Tibial nerve (tissue), 4 donors: ENCODE measurements at regions not wholly inside any gene's neighbourhood (a gene's known extent, or its start where the extent isn't known, plus 50 kb on each side); places are given as distances from the start of the nearest gene placed in this dataset.

ENCODE experiments used
- DNase-seq, 2 donors: peaks; one replicate each; pipeline ENCODE4 v3.0.0-alpha.2; 2019; ENCODE audit warnings: low spot score in 2 of 2
- H3K27ac ChIP-seq, 4 donors: fragments of 200-600 bp; sonication (generic) in 3 of 4; one replicate each; pipeline ENCODE4 v1.5.1; 2017 to 2019; ENCODE audit warnings: mild to moderate bottlenecking in 1 of 4
- H3K27me3 ChIP-seq, 2 donors: fragments of 200-600 bp; sonication (generic) in 1 of 2; one replicate each; pipeline versions ENCODE4 v1.5.1 to v1.6.0; 2017 to 2019
- H3K36me3 ChIP-seq, 3 donors: fragments of 200-600 bp; sonication (generic); one replicate each; pipeline ENCODE4 v1.5.1; 2018 to 2019
- H3K4me1 ChIP-seq, 4 donors: fragments of 200-600 bp; sonication (generic) in 3 of 4; one replicate each; pipeline ENCODE4 v1.5.1; 2017 to 2019
- H3K4me3 ChIP-seq, 4 donors: fragments of 200-600 bp; sonication (generic) in 3 of 4; one replicate each; pipeline ENCODE4 v1.5.1; 2017 to 2019; ENCODE audit warnings: mild to moderate bottlenecking in 1 of 4, moderate library complexity in 1 of 4
- H3K9me3 ChIP-seq, 4 donors: fragments of 200-600 bp; sonication (generic) in 3 of 4; one replicate each; pipeline ENCODE4 v1.5.1; 2017 to 2019
- EP300 ChIP-seq, 2 donors: sonication (generic); formaldehyde crosslinking; IDR thresholded peaks; one replicate each; pipeline ENCODE4 v1.6.1; 2017; ENCODE audit warnings: antibody characterized with exemption in 2 of 2, mild to moderate bottlenecking in 1 of 2
- POLR2A ChIP-seq, 2 donors: fragments of 450-650 bp; IDR thresholded peaks; one replicate each; pipeline ENCODE4 v1.6.1; 2017; ENCODE audit warnings: antibody characterized with exemption in 2 of 2, mild to moderate bottlenecking in 2 of 2, moderate library complexity in 2 of 2
- WGBS, 2 donors: methylation state at CpG; one replicate each; pipeline ENCODE4 v1.1.5; 2018; 5-methylcytosine and 5-hydroxymethylcytosine counted together
- TF ChIP-seq, protein P1 (sequence below), 5 experiments: fragments of 200-600 bp in 3 of 5; fragments of 450-650 bp in 2 of 5; sonication (generic) in 3 of 5; IDR thresholded peaks; one replicate each; pipeline ENCODE4 v1.5.1; 2016 to 2019; ENCODE audit warnings: antibody characterized with exemption in 5 of 5, mild to moderate bottlenecking in 3 of 5, moderate library complexity in 2 of 5

DNA sequence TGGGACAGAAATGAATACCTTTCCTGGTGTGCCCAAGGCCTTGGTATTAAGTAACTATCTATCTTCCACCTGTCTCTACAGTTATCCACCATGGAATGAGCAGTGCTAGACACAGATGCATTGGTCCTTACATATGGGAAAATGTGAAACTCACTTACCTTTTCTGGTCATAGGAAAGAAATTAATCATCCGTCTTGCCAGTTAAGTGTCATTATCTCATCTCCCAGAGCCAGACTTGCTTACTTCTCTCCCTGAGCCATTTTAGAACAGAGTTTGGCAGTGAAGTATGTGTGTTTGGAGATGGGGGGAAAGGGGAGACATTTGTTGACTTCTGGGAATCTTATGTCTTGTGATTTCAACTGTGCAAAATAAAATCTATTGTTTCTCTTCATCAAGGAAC lies 1211.0 kb upstream of the CDH6 start:
- H3K4me3 ChIP-seq: no peak overlapping the region
- no peaks in the 10 kb centered on the region for H3K36me3 ChIP-seq
- WGBS, 2 donors: 87 to 91% methylated on average over 1 of the region's 1 CpG
- no peaks in the 10 kb centered on the region for H3K4me1 ChIP-seq
- DNase-seq: no peak
- TF ChIP-seq POLR2A (IDR thresholded peaks at IDR 0.05): no peak
- TF ChIP-seq EP300 (IDR thresholded peaks at IDR 0.05): no peak
- TF ChIP-seq, protein P1, sequence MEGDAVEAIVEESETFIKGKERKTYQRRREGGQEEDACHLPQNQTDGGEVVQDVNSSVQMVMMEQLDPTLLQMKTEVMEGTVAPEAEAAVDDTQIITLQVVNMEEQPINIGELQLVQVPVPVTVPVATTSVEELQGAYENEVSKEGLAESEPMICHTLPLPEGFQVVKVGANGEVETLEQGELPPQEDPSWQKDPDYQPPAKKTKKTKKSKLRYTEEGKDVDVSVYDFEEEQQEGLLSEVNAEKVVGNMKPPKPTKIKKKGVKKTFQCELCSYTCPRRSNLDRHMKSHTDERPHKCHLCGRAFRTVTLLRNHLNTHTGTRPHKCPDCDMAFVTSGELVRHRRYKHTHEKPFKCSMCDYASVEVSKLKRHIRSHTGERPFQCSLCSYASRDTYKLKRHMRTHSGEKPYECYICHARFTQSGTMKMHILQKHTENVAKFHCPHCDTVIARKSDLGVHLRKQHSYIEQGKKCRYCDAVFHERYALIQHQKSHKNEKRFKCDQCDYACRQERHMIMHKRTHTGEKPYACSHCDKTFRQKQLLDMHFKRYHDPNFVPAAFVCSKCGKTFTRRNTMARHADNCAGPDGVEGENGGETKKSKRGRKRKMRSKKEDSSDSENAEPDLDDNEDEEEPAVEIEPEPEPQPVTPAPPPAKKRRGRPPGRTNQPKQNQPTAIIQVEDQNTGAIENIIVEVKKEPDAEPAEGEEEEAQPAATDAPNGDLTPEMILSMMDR (IDR thresholded peaks at IDR 0.05): no peak
- H3K27ac ChIP-seq: no peak overlapping the region
- no peaks in the 10 kb centered on the region for H3K9me3 ChIP-seq
- H3K27me3 ChIP-seq: no peaks in the 10 kb centered on the region

DNA sequence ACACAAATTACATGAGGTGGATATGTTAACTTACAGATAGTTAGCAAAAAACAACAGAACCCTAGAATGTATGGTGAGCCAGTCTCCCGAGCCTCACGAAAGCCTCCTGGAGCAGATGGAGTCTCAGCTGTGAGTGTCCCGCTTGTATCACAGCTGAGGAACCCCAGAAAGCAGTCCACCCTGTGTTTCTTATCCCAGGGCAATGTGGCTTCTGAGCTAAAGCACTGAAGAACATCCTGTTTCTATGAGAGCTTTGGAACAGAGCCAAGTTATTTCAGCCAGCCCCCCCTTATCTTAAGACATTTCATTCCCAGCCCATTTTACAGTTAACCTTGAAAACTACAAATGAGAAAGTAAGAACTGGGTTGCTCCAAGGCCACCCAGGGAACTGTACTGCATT lies 1220.9 kb upstream of the CDH6 start:
- WGBS, 2 donors: 72 to 78% methylated on average over 3 of the region's 3 CpGs
- no peaks in the 10 kb centered on the region for H3K9me3 ChIP-seq
- H3K36me3 ChIP-seq: no peaks in the 10 kb centered on the region
- no peak for DNase-seq
- no peak overlapping the region for H3K27ac ChIP-seq
- H3K27me3 ChIP-seq: no peaks in the 10 kb centered on the region
- TF ChIP-seq EP300 (IDR thresholded peaks at IDR 0.05) (no peak), POLR2A (IDR thresholded peaks at IDR 0.05) (no peak)
- TF ChIP-seq, protein P1 (IDR thresholded peaks at IDR 0.05): no peak
- no peak overlapping the region for H3K4me3 ChIP-seq
- no peaks in the 10 kb centered on the region for H3K4me1 ChIP-seq

DNA sequence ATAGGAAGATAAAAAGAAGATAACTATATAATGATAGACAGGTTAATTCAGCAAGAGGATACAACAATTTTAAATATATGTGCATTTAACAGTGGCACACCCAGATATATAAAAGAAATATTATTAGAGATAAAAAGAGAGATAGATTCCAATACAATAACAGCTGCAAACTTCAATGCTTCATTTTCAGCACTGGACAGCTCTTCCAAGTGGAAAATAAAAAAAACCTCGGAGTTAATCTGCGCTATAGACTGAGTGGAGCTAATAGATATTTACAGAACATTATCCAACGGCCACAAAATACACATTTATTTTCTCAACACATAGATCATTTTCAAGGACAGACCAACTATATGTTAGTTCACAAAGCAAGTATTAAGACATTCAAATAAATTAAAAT lies 1229.5 kb upstream of the CDH6 start:
- TF ChIP-seq, protein P1 (IDR thresholded peaks at IDR 0.05): no peak
- TF ChIP-seq POLR2A (IDR thresholded peaks at IDR 0.05): no peak
- no peak for TF ChIP-seq EP300 (IDR thresholded peaks at IDR 0.05)
- no peak overlapping the region for H3K27ac ChIP-seq
- no peaks in the 10 kb centered on the region for H3K27me3 ChIP-seq
- no peaks in the 10 kb centered on the region for H3K4me1 ChIP-seq
- DNase-seq: no peak
- WGBS, 2 donors: 33 to 55% methylated on average over 3 of the region's 3 CpGs
- H3K4me3 ChIP-seq: no peak overlapping the region
- H3K36me3 ChIP-seq: no peaks in the 10 kb centered on the region
- H3K9me3 ChIP-seq: no peaks in the 10 kb centered on the region

DNA sequence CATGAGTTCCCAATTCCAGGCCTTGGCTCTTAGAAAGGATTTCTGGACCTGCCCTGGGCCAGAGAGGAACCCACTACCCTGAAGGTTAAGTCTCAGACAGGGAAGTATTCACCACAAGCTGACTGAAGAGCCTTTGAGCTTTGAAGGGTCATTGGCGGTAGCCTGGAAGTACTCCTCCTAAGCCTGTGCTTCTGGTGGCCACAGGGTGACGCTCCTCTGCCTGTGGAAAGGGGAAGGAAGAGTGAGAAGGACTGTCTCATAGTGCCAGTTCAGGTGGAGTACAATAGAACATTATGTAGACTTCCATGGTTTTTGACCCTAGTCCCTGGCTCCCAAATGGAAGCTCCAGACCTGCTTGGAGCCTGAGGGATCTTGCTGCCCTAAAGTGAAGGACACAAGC lies 1233.2 kb upstream of the CDH6 start:
- Histone ChIP-seq H3K4me3 (no peak overlapping the region), H3K9me3 (no peaks in the 10 kb centered on the region), H3K4me1 (no peaks in the 10 kb centered on the region), H3K27me3 (no peaks in the 10 kb centered on the region), H3K36me3 (no peaks in the 10 kb centered on the region), H3K27ac (no peak overlapping the region)
- 66 to 69% methylated on average over 2 of the region's 2 CpGs for WGBS, 2 donors
- no peak for DNase-seq
- no peak for TF ChIP-seq POLR2A (IDR thresholded peaks at IDR 0.05)
- TF ChIP-seq, protein P1 (IDR thresholded peaks at IDR 0.05): no peak
- no peak for TF ChIP-seq EP300 (IDR thresholded peaks at IDR 0.05)

DNA sequence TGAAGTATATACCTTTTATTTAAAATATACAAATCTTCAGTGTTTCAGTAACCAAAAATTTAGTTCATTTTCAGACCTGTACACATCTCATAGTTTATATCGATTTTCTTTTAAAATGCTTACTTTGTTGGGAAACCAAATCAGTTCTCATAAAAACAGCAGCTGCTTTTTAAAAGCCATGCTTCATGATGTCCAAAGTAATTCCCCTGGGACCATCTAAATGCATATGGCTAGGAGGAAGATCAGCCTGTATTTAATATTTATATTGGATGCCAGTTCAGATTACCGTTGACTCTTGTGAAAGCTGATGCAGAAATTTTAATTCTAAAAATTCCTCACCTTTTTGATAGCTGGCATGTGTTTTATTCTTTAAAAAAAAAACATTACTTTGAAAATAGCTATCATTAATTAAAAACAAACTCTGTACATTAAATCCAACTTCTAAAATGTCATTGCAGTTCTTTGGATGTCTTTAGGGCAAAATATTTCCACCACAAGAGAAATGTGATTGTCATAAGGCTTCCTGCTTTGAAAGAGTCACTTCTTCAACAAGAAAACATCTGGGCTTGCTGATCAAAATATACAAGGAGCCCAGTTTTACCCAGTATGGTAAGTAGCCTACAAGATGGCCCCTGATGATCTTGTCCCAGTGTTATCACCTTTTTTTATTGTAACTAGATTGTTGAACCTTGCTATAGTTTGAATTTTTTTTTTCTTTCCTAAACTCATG lies 1242.9 kb upstream of the CDH6 start:
- H3K27ac ChIP-seq: no peak overlapping the region
- no peaks in the 10 kb centered on the region for H3K36me3 ChIP-seq
- H3K9me3 ChIP-seq: no peaks in the 10 kb centered on the region
- H3K27me3 ChIP-seq: no peaks in the 10 kb centered on the region
- DNase-seq: no peak
- no peak for TF ChIP-seq EP300 (IDR thresholded peaks at IDR 0.05)
- TF ChIP-seq POLR2A (IDR thresholded peaks at IDR 0.05): no peak
- TF ChIP-seq, protein P1 (IDR thresholded peaks at IDR 0.05): no peak
- H3K4me3 ChIP-seq: no peak overlapping the region
- 74 to 78% methylated on average over 2 of the region's 2 CpGs for WGBS, 2 donors
- no peaks in the 10 kb centered on the region for H3K4me1 ChIP-seq
